ENCODE measurements at regions not wholly inside any gene's neighbourhood (a gene's known extent, or its start where the extent isn't known, plus 50 kb on each side); places are given as distances from the start of the nearest gene placed in this dataset.

GRCh38 chr3:72062017-72062416 is 277.1 kb upstream of the PROK2 start:
- no peak overlapping the region for H3K4me3 ChIP-seq (ENCODE audit: low read depth, low read length)
- TF ChIP-seq CTCF (conservative IDR thresholded peaks at IDR 0.05; ENCODE audit: low read depth, low read length) = no peak
- DNase-seq (ENCODE audit: low read depth) = no peak

- DNase-seq (ENCODE audit: low read depth) = no peak
- H3K4me3 ChIP-seq (ENCODE audit: low read depth, low read length) = no peak overlapping the region
- TF ChIP-seq CTCF (conservative IDR thresholded peaks at IDR 0.05; ENCODE audit: low read depth, low read length) = no peak
Observed at GRCh38 chr3:72060447-72061034, 275.6 kb upstream of the PROK2 start.

GRCh38 chr3:72058493-72059081 is 273.6 kb upstream of the PROK2 start:
- no peak overlapping the region for H3K4me3 ChIP-seq (ENCODE audit: low read depth, low read length)
- no peak for TF ChIP-seq CTCF (conservative IDR thresholded peaks at IDR 0.05; ENCODE audit: low read depth, low read length)
- no peak for DNase-seq (ENCODE audit: low read depth)

GRCh38 chr3:72055436-72055835 is 270.5 kb upstream of the PROK2 start:
- no peak for TF ChIP-seq CTCF (conservative IDR thresholded peaks at IDR 0.05; ENCODE audit: low read depth, low read length)
- DNase-seq (ENCODE audit: low read depth) = no peak
- no peak overlapping the region for H3K4me3 ChIP-seq (ENCODE audit: low read depth, low read length)

- no peak for DNase-seq (ENCODE audit: low read depth)
- no peak overlapping the region for H3K4me3 ChIP-seq (ENCODE audit: low read depth, low read length)
- no peak for TF ChIP-seq CTCF (conservative IDR thresholded peaks at IDR 0.05; ENCODE audit: low read depth, low read length)
Observed at GRCh38 chr3:72054976-72055375, 270.0 kb upstream of the PROK2 start.

GRCh38 chr3:72052841-72053409 is 268.0 kb upstream of the PROK2 start:
- TF ChIP-seq CTCF (conservative IDR thresholded peaks at IDR 0.05; ENCODE audit: low read depth, low read length) = no peak
- no peak overlapping the region for H3K4me3 ChIP-seq (ENCODE audit: low read depth, low read length)
- DNase-seq (ENCODE audit: low read depth) = no peak

- DNase-seq (ENCODE audit: low read depth) = no peak
- TF ChIP-seq CTCF (conservative IDR thresholded peaks at IDR 0.05; ENCODE audit: low read depth, low read length) = no peak
- no peak overlapping the region for H3K4me3 ChIP-seq (ENCODE audit: low read depth, low read length)
Observed at GRCh38 chr3:72050771-72051170, 265.8 kb upstream of the PROK2 start.

Measured in choroid plexus epithelial cell (primary cell).